ENCODE measurements at regions not wholly inside any gene's neighbourhood (a gene's known extent, or its start where the extent isn't known, plus 50 kb on each side); places are given as distances from the start of the nearest gene placed in this dataset.

GRCh38 chr1:50289495-50289894 is 133.7 kb downstream of the DMRTA2 start:
- DNase-seq = no peak

- no peak for DNase-seq
These were observed 137.2 kb downstream of the DMRTA2 start for GRCh38 chr1:50285994-50286393.

- peak; percentile 61 for DNase-seq
These were observed 143.5 kb downstream of the DMRTA2 start for GRCh38 chr1:50279622-50280330.

GRCh38 chr1:50278961-50279360 is 144.3 kb downstream of the DMRTA2 start:
- DNase-seq = no peak

- no peak for DNase-seq
These were observed 144.8 kb downstream of the DMRTA2 start for GRCh38 chr1:50278410-50278809.

GRCh38 chr1:50275566-50275965 is 147.7 kb downstream of the DMRTA2 start:
- DNase-seq = no peak

GRCh38 chr1:50272912-50273311 is 150.3 kb downstream of the DMRTA2 start:
- no peak for DNase-seq

- no peak for DNase-seq
These were observed 151.2 kb downstream of the DMRTA2 start for GRCh38 chr1:50271968-50272578.

- DNase-seq = no peak
These were observed 151.9 kb downstream of the DMRTA2 start for GRCh38 chr1:50271337-50271736.

GRCh38 chr1:50270926-50271325 is 152.3 kb downstream of the DMRTA2 start:
- DNase-seq = no peak

- no peak for DNase-seq
These were observed 155.2 kb downstream of the DMRTA2 start for GRCh38 chr1:50268049-50268448.

GRCh38 chr1:50266509-50266908 is 156.7 kb downstream of the DMRTA2 start:
- DNase-seq = no peak

GRCh38 chr1:50265790-50266314 is 157.1 kb downstream of the ELAVL4 start:
- no peak for DNase-seq

- no peak for DNase-seq
These were observed 155.9 kb downstream of the ELAVL4 start for GRCh38 chr1:50264590-50264989.

GRCh38 chr1:50262436-50262835 is 153.7 kb downstream of the ELAVL4 start:
- DNase-seq = no peak

- no peak for DNase-seq
These were observed 153.2 kb downstream of the ELAVL4 start for GRCh38 chr1:50261951-50262350.

- no peak for DNase-seq
These were observed 149.4 kb downstream of the ELAVL4 start for GRCh38 chr1:50257940-50258685.

GRCh38 chr1:50257029-50257428 is 148.3 kb downstream of the ELAVL4 start:
- no peak for DNase-seq
